ENCODE measurements at regions not wholly inside any gene's neighbourhood (a gene's known extent, or its start where the extent isn't known, plus 50 kb on each side); places are given as distances from the start of the nearest gene placed in this dataset.
A peak's percentile ranks its signal among the peaks of the same experiment; 100 is the strongest.

- intact Hi-C loops (cut with DNase I), result no loop called here
Measured at GRCh38 chr3:181764544-181764943, 52.8 kb downstream of the SOX2 start.

DNA sequence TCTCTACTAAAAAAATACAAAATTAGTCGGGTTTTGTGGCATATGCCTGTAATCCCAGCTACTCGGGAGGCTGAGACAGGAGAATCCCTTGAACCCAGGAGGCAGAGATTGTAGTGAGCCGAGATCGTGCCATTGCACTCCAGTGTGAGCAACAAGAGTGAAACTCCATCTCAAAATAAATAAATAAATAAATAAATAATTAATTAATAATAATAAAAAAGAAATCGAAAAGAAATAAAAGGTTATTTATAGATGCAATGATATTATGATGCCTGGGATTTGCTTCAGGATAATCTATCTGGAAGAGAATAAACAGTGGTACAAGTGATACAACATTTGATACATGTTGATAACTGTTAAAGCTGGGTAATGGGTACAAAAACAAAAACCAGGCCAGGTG lies 58.6 kb downstream of the SOX2 start:
- no peak for DNase-seq

More at GRCh38 chr3:181764544-181764943, 52.8 kb downstream of the SOX2 start:
- no peak for DNase-seq

GRCh38 chr3:181771120-181771519 lies 59.4 kb downstream of the SOX2 start:
- DNase-seq, result no peak
- intact Hi-C loops (cut with DNase I), result no loop called here

More for the DNA sequence above, 58.6 kb downstream of the SOX2 start:
- intact Hi-C loops (cut with DNase I), result no loop called here

- no peak for DNase-seq
- intact Hi-C loops (cut with DNase I), result no loop called here
Measured at GRCh38 chr3:181772166-181772565, 60.4 kb downstream of the SOX2 start.

DNA sequence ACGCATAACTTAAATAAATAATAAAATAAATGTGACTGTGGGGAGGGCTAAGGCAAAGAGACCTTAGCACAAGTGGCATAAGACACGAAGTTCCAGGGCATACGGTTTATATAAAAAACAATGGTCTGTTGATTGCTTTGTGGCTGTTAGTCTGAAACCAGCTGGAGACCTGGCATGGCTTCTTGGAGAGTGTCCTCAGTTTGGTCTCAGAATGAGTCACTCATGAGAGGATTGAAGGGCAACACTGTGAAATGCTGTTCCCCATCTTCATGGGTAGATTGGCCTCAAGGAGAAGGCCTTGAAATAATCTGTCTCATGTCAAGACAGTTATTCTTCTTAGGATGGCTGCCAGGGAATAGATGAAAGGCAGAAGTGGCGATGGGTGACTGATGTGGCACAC lies 62.2 kb downstream of the SOX2 start:
- DNase-seq, result peak in 3 of 10 donors; percentile 26 to 40 (median 28)
- intact Hi-C loops (cut with DNase I), result no loop called here

- DNase-seq, result no peak
Measured at GRCh38 chr3:181782306-181782954, 70.7 kb downstream of the SOX2 start.

DNA sequence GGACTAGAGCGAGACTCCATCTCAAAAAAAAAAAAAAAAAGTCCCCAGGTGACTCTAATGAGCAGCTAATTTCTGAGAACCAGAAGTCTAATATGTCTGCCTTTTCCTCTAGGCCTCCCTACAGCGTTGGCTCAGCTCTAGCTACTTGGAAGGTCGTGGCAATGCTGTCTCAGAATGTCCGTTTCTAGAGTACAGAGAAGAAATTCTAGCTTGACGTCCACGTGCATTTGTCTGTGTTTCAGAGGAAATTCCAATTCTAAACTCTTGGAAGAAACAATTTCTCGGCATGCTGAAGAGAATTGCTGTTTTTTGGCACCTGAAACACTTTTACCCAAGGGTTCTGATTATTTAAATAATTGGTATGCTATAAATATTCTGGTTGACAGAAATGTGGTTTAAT lies 78.8 kb downstream of the SOX2 start:
- DNase-seq, result no peak

More at GRCh38 chr3:181782306-181782954, 70.7 kb downstream of the SOX2 start:
- intact Hi-C loops (cut with DNase I), result no loop called here

GRCh38 chr3:181791056-181791955 lies 79.6 kb downstream of the SOX2 start:
- no peak for DNase-seq
- intact Hi-C loops (cut with DNase I), result no loop called here

More for the DNA sequence above, 78.8 kb downstream of the SOX2 start:
- intact Hi-C loops (cut with DNase I), result no loop called here

- intact Hi-C loops (cut with DNase I), result no loop called here
- DNase-seq, result no peak
Measured at GRCh38 chr3:181793006-181793405, 81.3 kb downstream of the SOX2 start.

GRCh38 chr3:181794011-181794790 lies 82.5 kb downstream of the SOX2 start:
- intact Hi-C loops (cut with DNase I), result no loop called here
- DNase-seq, result no peak

DNA sequence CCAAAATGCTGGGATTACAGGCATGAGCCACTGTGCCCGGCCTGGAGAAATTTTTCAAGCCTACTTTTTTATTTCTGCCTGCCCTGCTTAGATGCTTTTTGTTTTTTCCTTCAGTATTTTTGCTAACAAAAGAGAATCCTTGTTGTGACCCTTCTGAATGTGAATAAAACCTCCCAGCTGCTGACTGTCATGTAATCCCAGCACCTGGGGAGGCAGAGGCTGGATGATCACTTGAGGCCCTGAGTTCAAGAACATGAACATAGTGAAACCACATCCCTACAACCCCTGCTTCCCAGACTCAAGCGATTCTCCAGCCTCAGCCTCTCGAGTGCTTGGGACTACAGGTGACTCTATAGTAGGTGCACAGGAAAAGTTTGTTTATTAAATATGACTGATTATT lies 84.9 kb downstream of the SOX2 start:
- no peak for DNase-seq
- intact Hi-C loops (cut with DNase I), result no loop called here

- intact Hi-C loops (cut with DNase I), result no loop called here
- no peak for DNase-seq
Measured at GRCh38 chr3:181797431-181797830, 85.7 kb downstream of the SOX2 start.

- intact Hi-C loops (cut with DNase I), result no loop called here
- DNase-seq, result no peak
Measured at GRCh38 chr3:181805703-181806102, 94.0 kb downstream of the SOX2 start.

DNA sequence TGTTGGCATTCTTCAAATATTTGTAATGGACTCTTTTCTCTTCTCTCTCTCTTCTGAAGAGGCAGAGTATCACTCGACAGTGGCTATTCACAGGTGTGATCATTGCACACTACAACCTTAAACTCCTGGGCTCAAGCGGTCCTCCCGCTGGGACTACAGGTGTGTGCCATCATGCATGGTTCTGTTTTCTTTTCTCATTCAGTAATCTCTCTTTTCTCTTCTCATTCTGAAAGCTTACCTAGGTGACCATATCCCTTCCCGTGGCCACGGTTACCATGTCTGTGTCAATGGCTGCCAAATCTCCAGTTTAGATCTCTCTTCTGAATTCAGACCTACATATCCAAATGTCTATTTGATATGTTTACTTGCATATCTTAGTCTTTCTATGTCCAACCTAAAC lies 96.3 kb downstream of the SOX2 start:
- no peak for DNase-seq
- intact Hi-C loops (cut with DNase I), result no loop called here

DNA sequence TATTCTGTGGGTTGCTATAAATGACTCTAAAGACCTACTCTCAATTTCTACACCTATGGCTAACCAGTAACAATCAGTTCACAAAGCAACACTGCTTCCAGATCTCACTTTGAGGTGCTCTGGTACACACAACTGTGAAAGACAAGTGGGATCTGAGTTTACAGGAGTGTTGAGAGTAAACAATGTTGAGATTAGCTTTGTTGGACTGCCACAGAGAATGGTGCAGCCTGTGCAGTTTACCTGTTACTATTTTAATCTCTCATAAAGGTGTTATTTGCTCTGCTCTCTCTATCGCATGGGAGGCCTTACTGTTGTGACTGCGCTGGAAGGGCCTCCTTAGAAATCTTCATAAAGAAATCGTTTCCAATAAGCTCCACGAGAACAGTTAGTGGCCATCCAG lies 112.0 kb downstream of the SOX2 start:
- intact Hi-C loops (cut with DNase I), result no loop called here
- no peak for DNase-seq

GRCh38 chr3:181824961-181825360 lies 113.2 kb downstream of the SOX2 start:
- DNase-seq, result no peak
- intact Hi-C loops (cut with DNase I), result no loop called here

GRCh38 chr3:181839039-181839915 lies 127.6 kb downstream of the SOX2 start:
- intact Hi-C loops (cut with DNase I), result no loop called here
- no peak for DNase-seq

DNA sequence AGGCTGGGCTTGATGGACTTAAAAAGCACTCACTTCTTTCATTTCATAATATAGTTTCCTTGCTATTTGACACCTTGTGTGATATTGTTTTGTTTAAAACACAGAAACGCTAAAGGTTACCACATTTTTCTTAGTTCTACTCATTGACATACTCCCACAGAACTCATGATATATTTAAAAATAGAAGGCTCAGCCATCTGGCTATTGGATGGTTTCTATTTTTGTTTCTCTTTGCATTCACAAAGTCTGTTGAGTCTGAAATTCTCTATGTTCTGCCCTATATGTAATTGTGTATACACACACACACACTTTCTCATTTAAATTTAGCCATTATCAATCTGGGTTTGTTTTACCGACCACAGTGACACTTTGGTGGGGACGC lies 128.2 kb downstream of the SOX2 start:
- intact Hi-C loops (cut with DNase I), result no loop called here
- no peak for DNase-seq

- DNase-seq, result no peak
- intact Hi-C loops (cut with DNase I), result no loop called here
Measured at GRCh38 chr3:181844211-181844610, 132.5 kb downstream of the SOX2 start.

DNA sequence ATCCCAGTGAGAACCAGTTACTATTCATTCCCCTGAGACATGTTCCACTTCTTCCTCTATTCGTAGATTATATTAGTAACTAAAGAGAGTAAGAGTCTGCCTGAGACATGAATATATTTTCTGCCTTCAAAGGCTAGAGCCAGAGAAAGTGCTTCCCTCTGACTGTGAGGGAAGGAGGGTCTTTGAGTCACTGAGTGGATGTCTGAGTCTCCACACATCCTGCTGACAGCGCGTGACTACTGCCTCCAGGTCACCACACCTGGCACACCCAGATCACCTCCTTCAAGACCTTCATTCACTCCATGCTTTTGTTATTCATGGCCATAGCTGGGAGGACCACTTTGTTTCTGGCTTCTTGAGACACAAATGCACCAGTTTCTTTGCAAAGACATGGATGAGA lies 135.6 kb downstream of the SOX2 start:
- intact Hi-C loops (cut with DNase I), result no loop called here
- no peak for DNase-seq
